Lower leg skin (tissue), 3 donors: ENCODE measurements at regions not wholly inside any gene's neighbourhood (a gene's known extent, or its start where the extent isn't known, plus 50 kb on each side); places are given as distances from the start of the nearest gene placed in this dataset.

Experiments
- CTCF ChIP-seq, 3 donors: fragments of 450-650 bp; IDR thresholded peaks; one replicate each; pipeline ENCODE4 v1.5.1; 2016; ENCODE audit warnings: antibody characterized with exemption in 3 of 3, mild to moderate bottlenecking in 3 of 3, moderate library complexity in 2 of 3
- POLR2A ChIP-seq, 2 donors: fragments of 450-650 bp; IDR thresholded peaks; one replicate each; pipeline ENCODE4 v1.6.1; 2016 to 2017; ENCODE audit warnings: antibody characterized with exemption in 2 of 2, mild to moderate bottlenecking in 1 of 2, moderate library complexity in 1 of 2

GRCh38 chr5:155908543-155908942 lies 418.4 kb upstream of the SGCD start:
- TF ChIP-seq POLR2A (IDR thresholded peaks at IDR 0.05): no peak
- no peak for TF ChIP-seq CTCF (IDR thresholded peaks at IDR 0.05)
